Liver (tissue), 6 donors: ENCODE measurements at regions not wholly inside any gene's neighbourhood (a gene's known extent, or its start where the extent isn't known, plus 50 kb on each side); places are given as distances from the start of the nearest gene placed in this dataset.
"Not testable (repeated sequence)": the region's sequence is repeated elsewhere in the genome, so short reads cannot be mapped to it uniquely, and the experiment has no call there.

Source experiments
- DNase-seq: peaks from one replicate; pipeline ENCODE4 v3.0.0-alpha.2; 2017; ENCODE audit warnings: low spot score
- H3K27ac ChIP-seq, 2 donors: one replicate each; pipeline ENCODE4 v1.7.0; 2013; ENCODE audit warnings: inconsistent platforms in 2 of 2, low read length in 2 of 2, control low read depth in 1 of 2, low read depth in 1 of 2, mild to moderate bottlenecking in 1 of 2
- H3K27me3 ChIP-seq, 4 donors: one replicate each; pipeline versions ENCODE4 v1.6.1 to v1.7.0; 2013; ENCODE audit warnings: low read length in 3 of 4, inconsistent platforms in 1 of 4, mild to moderate bottlenecking in 1 of 4, moderate library complexity in 1 of 4; ENCODE audit not compliant: control insufficient read depth in 4 of 4, insufficient read depth in 4 of 4
- H3K36me3 ChIP-seq, 4 donors: one replicate each; pipeline versions ENCODE4 v1.6.1 to v1.7.0; 2013; ENCODE audit warnings: low read length in 3 of 4, mild to moderate bottlenecking in 3 of 4, low read depth in 1 of 4, moderate library complexity in 1 of 4; ENCODE audit not compliant: control insufficient read depth in 4 of 4, insufficient read depth in 3 of 4
- H3K4me1 ChIP-seq, 4 donors: one replicate each; pipeline versions ENCODE4 v1.6.1 to v1.7.0; 2013; ENCODE audit warnings: low read length in 3 of 4, mild to moderate bottlenecking in 3 of 4, moderate library complexity in 1 of 4; ENCODE audit not compliant: control insufficient read depth in 4 of 4, insufficient read depth in 4 of 4
- H3K4me3 ChIP-seq, 3 donors: one replicate each; pipeline versions ENCODE4 v1.6.1 to v1.7.0; 2013; ENCODE audit warnings: low read length in 3 of 3, control low read depth in 1 of 3, low read depth in 1 of 3, mild to moderate bottlenecking in 1 of 3
- H3K9ac ChIP-seq, 2 donors: one replicate each; pipeline ENCODE4 v1.7.0; 2013; ENCODE audit warnings: low read length in 2 of 2, mild to moderate bottlenecking in 2 of 2, moderate library complexity in 2 of 2, control low read depth in 1 of 2, low read depth in 1 of 2
- H3K9me3 ChIP-seq, 4 donors: one replicate each; pipeline versions ENCODE4 v1.6.1 to v1.7.0; 2013; ENCODE audit warnings: low read length in 3 of 4; ENCODE audit not compliant: control insufficient read depth in 4 of 4
- WGBS: extraction: QIAGEN DNeasy Blood & Tissue Kit; methylation state at CpG from one replicate; pipeline ENCODE4 v1.1.7; 2013; 5-methylcytosine and 5-hydroxymethylcytosine counted together
- donor health status: healthy.
- donor health status: healthy.
- donor health status: healthy.

GRCh38 chr15:22519213-22519612 is 60.5 kb downstream of the GOLGA6L22 start:
- H3K9me3 ChIP-seq, H3K27ac ChIP-seq, H3K27me3 ChIP-seq, H3K4me3 ChIP-seq, H3K36me3 ChIP-seq, H3K9ac ChIP-seq, DNase-seq, H3K4me1 ChIP-seq: not testable (repeated sequence)
- no CpG with 5 or more reads among the region's 4 CpGs for WGBS

- not testable (repeated sequence) for H3K9ac ChIP-seq, H3K4me1 ChIP-seq, H3K27ac ChIP-seq, H3K9me3 ChIP-seq, H3K27me3 ChIP-seq, DNase-seq, H3K36me3 ChIP-seq, H3K4me3 ChIP-seq
- WGBS: no CpG with 5 or more reads among the region's 2 CpGs
These were observed 67.8 kb downstream of the GOLGA6L22 start for GRCh38 chr15:22526537-22526936.

- not testable (repeated sequence) for H3K4me3 ChIP-seq, H3K9me3 ChIP-seq, DNase-seq, H3K27ac ChIP-seq, H3K36me3 ChIP-seq, H3K9ac ChIP-seq, H3K4me1 ChIP-seq, H3K27me3 ChIP-seq
- 81% methylated on average over 2 of the region's 4 CpGs for WGBS
These were observed 68.3 kb downstream of the GOLGA6L22 start for GRCh38 chr15:22527016-22527415.

GRCh38 chr15:22529200-22529599 is 70.5 kb downstream of the GOLGA6L22 start:
- H3K27me3 ChIP-seq, H3K4me3 ChIP-seq, H3K9me3 ChIP-seq, H3K9ac ChIP-seq, H3K27ac ChIP-seq, DNase-seq, H3K4me1 ChIP-seq, H3K36me3 ChIP-seq: not testable (repeated sequence)
- no CpG with 5 or more reads among the region's 6 CpGs for WGBS

GRCh38 chr15:22559701-22560100 is 101.0 kb downstream of the GOLGA6L22 start:
- 96% methylated on average over 11 of the region's 13 CpGs for WGBS
- H3K4me1 ChIP-seq, H3K9ac ChIP-seq, DNase-seq, H3K27me3 ChIP-seq, H3K27ac ChIP-seq, H3K4me3 ChIP-seq, H3K36me3 ChIP-seq, H3K9me3 ChIP-seq: not testable (repeated sequence)

- H3K27ac ChIP-seq, H3K9me3 ChIP-seq, H3K9ac ChIP-seq, H3K4me3 ChIP-seq, H3K36me3 ChIP-seq, H3K4me1 ChIP-seq, H3K27me3 ChIP-seq, DNase-seq: not testable (repeated sequence)
- 91% methylated on average over 3 of the region's 10 CpGs for WGBS
These were observed 103.0 kb downstream of the GOLGA6L22 start for GRCh38 chr15:22561716-22562115.

GRCh38 chr15:22566510-22566909 is 107.8 kb downstream of the GOLGA6L22 start:
- H3K9me3 ChIP-seq, H3K27ac ChIP-seq, H3K4me1 ChIP-seq, H3K9ac ChIP-seq, DNase-seq, H3K27me3 ChIP-seq, H3K4me3 ChIP-seq, H3K36me3 ChIP-seq: not testable (repeated sequence)
- no CpG with 5 or more reads among the region's 7 CpGs for WGBS

- WGBS: no CpG with 5 or more reads among the region's 11 CpGs
- H3K9me3 ChIP-seq, H3K4me1 ChIP-seq, H3K9ac ChIP-seq, H3K4me3 ChIP-seq, H3K27ac ChIP-seq, DNase-seq, H3K27me3 ChIP-seq: not testable (repeated sequence)
- peaks cover 0 to 10% (median 7%) of the 10 kb centered on the region in 4 donors for H3K36me3 ChIP-seq
These were observed 110.8 kb downstream of the GOLGA6L22 start for GRCh38 chr15:22569486-22569885.

- not testable (repeated sequence) for H3K27me3 ChIP-seq, H3K9ac ChIP-seq, H3K9me3 ChIP-seq, DNase-seq, H3K4me3 ChIP-seq, H3K4me1 ChIP-seq, H3K27ac ChIP-seq
- H3K36me3 ChIP-seq: peaks cover 0 to 10% (median 7%) of the 10 kb centered on the region in 4 donors
- 92% methylated on average over 3 of the region's 6 CpGs for WGBS
These were observed 113.5 kb downstream of the GOLGA6L22 start for GRCh38 chr15:22572152-22572735.
